COLO829 (cell line): ENCODE measurements at regions not wholly inside any gene's neighbourhood (a gene's known extent, or its start where the extent isn't known, plus 50 kb on each side); places are given as distances from the start of the nearest gene placed in this dataset.
"Not testable (repeated sequence)": the region's sequence is repeated elsewhere in the genome, so short reads cannot be mapped to it uniquely, and the experiment has no call there.

Experiments
- DNase-seq: peaks from one replicate; pipeline ENCODE4 v3.0.0; 2012; ENCODE audit warnings: low spot score

DNA sequence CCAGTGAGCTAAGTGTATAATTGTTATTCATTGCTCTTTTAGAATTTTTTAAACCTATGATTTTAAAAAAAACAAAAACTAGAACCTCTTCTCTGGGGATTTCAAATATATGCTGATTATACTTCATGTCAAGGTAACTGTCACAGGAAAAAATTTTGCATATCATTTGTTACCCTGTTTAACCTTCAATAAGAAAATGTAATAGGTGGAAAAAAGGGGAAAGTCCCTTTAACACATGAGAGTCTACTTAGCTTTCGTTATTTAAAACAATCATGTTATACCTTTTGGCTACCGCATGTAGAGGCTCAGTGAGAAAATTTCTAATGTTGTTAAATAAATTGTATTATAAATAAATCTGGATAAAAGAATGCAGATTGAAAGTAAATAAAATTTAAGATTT is 190.1 kb upstream of the AKR1E2 start:
- DNase-seq = no peak

DNA sequence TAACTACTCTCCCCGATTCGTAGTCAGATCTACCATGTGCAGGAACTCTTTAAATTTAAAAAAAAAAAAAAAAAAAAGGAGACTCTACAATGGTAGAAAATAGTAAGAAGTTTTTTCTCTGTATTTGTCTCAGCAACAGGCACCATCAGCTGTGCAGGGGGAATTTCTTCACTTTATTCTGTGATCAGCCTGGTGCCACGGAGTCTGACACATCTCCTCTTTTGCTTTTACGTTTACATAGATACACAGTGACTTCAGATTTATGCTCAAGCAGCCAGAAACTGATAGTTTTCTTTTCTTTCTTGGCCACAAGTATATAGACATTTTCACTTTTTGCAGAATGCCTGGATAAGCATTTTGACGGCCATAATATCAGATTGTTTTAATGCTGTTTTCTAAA is 190.6 kb upstream of the AKR1E2 start:
- DNase-seq = no peak

DNA sequence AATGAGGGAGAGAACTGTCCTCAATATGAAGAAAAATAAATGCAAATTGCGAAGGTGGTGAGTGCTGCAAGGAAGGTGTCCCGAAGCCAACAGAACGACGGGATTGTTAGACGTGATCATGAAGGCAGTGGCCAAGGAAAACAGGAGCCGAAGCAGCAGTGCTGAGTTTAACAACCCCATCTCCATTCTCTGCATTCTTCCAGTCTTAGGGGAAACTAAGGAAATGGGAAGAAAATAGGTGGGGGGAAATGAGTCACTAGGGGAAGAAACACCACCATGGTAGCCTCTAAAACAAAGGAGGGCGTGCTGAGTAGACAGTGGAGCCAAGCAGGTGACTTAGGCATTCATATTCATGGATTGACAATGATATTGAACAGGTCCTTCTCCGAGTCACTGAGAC is 192.2 kb upstream of the AKR1E2 start:
- DNase-seq = no peak

DNA sequence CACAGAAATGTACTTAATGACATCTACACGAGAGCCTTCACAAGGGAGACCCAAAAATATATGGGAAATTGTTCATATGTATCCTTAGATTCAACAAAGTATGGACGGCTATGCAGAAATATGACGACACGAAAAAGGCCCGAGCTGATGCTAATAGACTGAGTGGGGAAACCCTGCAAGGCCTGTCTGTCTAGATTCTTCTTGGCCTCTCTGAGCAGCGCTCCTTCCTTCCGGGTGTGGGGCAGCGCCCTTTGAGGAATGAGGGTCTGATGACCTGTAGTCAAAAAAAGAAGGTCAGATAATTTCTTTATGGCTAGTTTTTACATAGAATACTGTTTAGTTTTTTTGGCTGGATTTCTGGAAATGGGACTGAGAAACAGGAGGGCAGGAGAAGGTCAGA is 192.8 kb upstream of the AKR1E2 start:
- no peak for DNase-seq

DNA sequence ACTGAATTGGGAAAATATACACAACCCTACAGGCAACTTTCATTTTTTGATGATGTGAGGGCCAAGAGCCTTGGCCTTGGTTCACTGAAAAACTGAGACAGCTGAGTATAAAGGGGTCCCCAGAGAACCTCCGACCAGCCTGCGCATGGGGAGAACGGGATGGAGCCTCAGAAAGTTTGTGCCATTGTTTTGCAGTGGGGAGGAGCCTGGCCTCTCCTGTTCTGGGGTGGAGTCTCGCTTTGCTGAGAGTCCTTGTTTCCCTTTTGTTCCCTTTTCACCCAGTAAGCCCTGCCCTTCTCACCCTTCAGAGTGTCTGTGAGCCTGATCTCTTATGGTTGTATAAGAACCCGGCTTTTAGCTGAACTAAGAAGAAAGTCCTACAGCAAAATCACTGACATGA is 193.2 kb upstream of the AKR1E2 start:
- DNase-seq = no peak

DNA sequence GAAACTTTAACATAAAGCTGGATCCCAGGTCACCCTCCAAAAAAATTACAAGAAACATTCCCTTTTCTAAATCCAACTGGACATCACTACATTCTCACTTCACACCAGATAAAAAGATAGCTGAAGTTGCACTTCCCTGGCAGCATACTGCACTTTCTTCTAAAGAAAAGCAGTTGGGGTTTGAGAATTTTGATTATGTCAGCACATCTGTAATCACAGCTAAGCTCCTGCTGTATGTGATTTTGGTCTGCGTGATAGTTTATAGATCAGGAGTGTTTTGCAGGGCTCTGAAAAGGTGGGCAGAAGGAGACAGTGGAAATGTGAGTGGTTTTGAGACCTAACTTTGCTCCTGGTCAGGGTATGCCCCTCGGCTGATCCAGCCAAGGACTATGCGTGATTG is 199.1 kb upstream of the AKR1E2 start:
- DNase-seq = no peak

DNA sequence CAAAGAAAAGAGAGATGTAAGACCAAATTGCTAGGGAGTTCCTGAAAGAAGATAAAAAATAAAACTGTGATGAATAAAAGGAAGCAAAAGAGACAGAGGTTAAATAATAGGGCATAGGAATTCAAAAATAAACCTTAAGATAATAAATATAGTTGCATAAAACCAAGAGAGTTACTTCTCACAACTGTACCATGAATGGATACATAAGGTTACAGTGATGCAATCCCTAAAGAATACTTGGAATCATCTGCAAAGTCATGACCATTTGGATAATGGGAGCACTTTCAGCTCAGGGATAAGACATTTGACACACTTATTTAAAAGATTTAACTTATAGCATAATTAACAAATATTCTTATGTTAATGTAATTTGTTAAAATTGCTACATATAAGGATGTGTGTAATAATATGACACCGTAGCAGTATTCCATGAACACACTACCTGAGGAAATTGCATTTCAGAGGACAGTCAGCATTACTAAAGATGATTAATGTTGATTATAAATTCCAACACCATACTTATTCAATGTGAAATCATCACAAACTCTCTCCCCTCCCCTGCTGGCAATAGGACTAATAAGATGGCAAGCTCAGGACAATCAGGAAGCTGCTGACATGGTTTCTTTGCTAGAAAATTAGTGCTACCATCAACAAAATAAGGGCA is 202.1 kb upstream of the AKR1E2 start:
- no peak for DNase-seq

DNA sequence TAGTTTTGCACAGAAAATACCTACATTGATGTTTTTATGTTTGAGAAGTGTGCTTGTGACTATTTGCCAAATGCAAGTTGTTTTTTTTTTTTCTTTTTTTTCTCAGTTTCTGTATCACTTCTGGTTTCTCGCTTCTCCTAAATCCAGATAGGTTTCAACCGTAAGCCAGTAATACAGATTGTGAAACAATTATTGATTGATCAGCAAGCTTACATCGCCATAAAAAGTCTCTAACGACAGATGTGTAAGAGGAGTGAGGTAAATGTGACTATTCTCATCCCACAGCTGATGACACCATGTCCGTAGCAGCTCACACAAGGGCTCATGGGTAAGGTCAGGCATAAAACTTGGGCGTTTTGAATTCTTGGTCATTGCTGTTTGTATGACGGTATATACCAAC is 202.8 kb upstream of the AKR1E2 start:
- DNase-seq = no peak

DNA sequence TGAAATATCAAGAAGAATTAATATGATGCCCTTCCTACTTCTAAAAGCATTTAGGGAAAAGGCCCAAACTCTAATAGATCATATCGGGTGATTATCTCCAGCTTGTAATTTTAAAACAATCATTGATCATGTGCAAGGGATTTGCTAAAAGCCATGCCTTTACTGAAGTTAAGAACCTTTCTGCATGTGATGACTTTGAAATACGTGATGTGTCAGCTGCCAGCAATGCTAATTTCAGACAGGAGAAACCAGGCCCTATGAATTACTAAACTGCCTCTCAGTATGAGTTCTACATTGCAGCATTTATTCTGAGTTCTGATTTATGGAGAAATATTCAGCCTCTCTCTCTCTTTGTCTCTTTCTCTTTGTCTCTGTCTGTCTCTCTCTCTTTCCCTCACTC is 203.6 kb upstream of the AKR1E2 start:
- DNase-seq = no peak

DNA sequence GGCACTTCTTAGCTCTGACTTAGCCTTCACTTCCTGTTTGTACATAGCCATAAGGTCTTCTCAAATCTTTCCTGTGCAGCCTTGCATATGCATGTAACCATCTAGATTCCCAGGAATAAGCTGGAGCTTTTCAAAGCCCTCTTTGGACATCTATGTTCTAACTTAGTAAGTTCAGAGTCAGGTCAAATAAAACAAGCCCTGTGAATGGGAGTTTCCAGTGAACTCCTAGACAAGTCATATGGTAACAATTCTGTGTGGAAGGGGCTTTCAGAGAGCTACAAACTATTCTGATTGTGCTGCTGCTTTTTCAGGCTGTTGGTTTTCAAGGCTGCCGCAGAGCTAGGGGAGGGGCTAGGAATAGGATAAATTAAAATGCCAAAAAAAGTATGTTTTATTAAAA is 208.4 kb upstream of the AKR1E2 start:
- no peak for DNase-seq

DNA sequence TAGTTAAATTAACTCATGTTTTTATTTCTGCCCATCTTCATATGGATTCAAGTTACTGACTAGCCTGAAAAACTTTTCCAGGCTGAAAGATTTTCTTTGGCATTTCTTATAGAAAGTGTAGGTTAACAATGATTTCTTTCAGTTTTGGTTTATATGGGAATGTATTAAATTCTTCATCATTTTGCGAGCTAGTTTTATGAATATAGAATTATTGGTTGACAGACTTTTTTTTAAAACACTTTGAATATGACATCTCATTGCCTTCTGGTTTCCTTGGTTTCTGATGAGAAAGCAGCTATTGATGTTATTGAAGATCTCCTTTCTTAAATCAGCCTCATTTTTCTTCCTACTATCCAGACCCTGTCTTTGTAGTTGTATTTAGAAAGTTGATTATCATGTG is 211.0 kb upstream of the AKR1E2 start:
- no peak for DNase-seq

DNA sequence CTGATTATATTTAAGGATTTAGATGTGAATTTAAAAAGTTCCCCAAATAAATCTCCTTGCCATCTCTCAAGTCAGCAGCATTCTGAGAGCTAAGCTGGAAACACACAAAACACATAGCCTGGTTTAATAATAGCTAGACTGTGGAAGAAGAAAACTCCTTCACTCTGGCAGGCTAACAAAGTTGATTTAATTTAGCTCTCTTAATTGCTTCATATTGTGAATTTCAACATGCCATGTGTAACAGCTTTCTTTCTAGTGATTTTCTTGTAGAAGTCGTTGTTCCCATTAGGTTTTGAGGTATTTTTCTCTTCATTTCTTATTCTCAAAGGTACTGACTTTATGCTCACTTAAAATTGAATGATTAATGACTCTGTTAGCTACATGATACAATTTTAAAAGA is 216.8 kb upstream of the AKR1E2 start:
- no peak for DNase-seq

DNA sequence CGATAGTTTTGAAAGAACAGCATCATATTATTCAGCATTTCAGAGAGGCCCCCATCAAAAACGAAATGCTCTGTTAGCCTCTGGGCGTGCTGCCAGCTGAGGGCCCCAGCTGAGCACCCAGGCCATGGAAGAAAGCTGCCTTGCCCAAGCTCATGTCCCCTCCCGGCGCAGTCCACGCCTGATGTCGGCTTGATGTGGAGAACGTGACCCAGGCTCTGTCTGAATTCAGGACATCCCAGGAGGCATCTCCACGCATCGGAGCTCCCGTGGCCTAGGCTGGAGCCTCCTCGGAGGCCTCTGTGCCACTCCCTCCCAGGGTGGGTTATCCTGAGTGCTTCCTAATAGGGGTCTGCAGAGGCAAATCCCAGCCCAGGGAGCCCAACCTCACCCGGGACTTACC is 218.3 kb upstream of the AKR1E2 start:
- no peak for DNase-seq

DNA sequence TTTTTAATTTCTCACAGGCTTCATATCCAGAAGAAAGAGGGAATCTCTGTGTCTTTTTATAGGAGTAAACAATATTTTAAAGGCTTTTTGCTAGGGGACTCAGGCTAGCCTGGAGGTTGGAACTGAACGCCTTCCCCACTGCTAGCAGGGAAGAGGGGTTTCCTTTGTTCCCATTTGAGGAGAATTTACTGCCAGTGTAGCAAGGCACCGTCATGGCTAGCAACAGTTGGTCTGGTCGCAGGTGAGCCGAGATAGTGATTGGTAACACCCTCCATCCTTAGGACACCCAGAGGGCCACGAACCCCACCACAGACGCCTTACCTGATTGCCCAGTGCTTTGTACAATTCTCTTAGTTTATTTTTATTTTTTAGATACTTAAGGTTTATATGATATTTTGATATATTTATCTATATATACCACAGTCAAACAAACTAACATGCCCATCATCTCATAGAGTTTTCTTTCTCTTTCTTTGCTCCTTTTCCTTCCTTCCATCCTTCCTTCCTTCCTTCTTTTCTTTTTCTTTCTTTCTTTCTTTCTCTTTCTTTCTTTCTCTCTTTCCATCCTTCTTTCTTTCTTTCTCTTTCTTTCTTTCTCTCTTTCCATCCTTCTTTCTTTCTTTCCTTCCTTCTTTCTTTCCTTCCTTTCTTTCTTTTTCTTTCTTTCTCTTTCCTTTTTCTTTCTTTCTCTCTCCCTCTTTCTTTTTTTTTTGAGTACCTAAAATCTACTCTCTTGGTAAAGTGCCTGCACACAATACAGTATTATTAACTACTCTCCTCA is 219.0 kb upstream of the AKR1E2 start:
- no peak for DNase-seq

DNA sequence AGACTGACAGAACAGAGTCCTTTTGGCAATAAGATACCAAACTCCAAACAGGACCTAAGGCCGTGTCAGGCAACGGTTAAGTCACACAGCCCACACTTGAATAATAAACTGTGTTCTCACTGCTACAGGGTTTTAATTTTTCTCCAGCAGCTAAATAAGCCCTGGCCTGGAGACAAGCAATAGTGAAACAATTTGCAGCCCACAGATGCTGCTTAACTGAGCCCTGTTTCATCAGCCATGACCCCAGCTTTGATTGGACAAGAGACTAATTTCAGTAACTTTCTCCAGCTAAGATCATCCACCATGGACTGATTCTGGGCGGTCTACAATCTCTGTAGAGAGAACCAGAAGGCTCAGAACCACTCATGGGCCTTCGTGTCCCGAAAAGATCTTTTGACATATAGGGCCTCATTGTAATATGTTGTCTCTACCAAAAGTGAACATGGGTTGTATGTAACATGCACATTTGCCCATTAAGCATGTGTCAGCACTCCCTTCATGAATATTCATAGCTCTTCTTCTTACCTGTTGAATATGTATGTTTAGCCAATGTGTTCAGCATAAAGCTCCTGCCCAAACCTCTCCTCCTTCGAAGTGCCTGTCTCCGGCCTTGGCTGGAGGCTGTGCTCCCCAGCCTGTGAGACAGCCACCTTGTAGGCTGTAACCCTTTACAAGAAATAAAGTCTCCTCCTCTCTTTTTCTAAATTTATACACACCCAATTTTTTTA is 223.1 kb upstream of the AKR1E2 start:
- DNase-seq = no peak

DNA sequence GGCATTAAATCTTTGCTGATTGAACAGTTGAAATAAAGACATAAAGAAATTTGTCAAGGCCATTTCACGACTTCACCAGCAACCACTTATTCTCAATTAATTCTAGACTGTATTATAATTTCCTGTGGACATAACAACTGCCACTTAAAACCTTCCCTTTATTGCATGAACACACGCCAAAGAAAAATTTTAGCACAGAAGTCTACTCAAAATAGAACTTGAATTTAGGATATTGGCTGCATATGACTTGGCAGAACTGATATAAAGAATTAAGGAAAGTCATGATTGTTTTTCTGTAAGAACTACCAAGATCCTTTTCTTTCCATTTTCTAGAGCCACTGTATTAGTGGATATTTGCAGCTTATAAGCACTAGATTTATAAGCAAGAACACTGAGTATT is 226.5 kb upstream of the AKR1E2 start:
- no peak for DNase-seq

DNA sequence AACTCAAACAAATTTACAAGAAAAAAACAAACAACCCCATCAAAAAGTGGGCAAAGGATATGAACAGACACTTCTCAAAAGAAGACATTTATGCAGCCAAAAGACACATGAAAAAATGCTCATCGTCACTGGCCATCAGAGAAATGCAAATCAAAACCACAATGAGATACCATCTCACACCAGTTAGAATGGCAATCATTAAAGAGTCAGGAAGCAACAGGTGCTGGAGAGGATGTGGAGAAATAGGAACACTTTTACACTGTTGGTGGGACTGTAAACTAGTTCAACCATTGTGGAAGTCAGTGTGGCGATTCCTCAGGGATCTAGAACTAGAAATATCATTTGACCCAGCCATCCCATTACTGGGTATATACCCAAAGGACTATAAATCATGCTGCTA is 228.1 kb upstream of the AKR1E2 start:
- DNase-seq = not testable (repeated sequence)

DNA sequence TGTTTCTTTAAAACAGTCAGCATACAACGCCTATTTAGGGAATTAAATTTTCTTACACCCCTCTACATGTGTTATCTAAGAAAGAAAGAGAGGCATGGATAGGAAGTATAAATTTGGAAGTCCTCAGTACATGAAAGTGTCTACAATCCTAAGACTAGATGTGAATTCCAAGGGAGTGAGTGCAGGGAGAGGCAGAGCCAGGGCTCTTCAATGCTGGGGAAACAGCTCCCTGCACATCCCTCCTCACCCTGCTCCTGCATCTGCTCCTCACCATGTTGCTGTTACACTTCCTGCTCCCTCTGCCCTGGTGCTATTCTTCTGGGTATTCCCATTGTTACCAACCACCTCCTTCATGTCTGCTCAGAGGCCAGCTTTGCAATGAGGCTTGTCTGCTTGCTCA is 229.1 kb upstream of the AKR1E2 start:
- DNase-seq = no peak

DNA sequence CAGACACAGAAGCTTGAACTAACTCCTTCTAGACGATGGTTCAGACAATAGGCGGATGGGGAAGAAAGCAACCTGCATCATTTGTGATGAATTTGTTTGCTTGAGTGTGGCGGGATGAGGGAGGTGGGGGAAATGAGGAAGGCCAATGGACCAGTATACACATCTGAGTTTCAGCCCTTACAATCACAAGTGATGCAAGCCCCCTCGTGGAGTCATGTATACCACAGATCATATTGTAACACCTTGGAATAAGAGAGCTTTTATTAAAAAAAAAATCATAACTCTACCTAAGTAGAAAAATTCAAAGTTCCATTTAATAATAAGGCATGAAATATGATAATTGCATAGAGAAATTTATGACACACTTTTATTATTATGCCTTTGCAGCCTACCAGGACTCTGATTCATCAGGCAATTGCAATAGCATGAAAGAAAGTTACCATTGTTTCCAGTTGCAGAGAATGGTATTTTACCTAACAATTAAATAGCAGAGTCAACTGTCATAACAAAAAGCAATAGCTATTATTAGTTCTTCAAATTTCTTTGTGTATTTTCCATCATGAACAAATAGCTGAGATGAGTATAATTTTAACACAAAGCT is 230.2 kb upstream of the AKR1E2 start:
- no peak for DNase-seq

DNA sequence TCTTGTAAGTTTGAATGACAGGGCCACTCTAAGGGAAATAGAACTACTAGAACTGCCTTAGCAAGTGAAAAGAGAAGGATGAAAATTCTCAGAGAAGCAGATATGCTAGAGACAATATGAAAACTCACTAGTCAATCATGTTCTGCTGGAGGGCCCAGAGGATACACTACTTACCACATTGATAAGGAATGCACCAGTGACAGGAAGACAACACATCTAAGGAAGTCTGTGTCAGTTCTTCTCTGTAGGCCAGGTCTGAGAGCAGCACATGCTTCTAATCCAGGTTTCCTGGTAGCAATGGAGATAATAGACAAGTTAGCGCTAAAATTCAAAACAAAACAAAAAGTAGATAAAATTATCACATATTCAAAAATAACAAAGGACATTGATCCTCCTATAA is 235.2 kb upstream of the AKR1E2 start:
- no peak for DNase-seq

DNA sequence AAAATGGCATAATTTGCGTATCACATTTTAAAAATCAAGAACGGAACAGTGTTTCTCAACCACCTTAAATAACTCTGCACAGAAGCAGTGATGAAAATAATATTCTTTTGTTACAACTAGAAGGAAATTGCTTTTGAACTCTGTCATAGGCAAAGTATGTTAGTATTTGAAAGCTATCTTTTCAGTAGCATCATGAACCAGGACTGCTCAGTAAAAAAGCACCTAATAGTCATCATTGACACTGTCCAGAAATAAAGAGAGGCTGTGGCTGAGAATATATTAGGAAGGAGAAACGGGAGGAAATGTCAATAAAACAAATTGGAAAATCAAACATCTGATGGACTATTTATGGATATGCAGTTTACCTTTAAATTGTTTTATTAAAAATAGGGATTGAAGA is 237.2 kb upstream of the AKR1E2 start:
- DNase-seq = no peak

DNA sequence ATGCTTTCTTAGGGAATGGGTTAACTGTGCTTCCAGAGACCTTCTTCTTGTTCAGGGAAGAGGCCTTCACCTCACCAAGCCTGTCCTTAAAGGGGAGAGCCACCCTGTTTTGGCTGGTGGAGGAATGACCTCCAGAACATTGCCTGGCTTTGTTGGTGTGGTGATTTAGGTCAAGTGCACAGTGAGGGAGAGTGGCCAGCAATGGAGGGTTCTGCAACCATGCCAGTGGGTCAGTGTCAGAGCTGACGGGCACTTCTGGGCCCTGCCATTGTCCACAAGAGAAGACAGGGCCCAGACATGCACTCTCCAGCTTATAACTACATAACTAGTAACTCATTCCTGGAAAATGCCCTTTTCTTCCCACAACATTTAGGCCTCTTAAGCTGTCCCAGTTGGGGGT is 238.5 kb upstream of the AKR1E2 start:
- no peak for DNase-seq

DNA sequence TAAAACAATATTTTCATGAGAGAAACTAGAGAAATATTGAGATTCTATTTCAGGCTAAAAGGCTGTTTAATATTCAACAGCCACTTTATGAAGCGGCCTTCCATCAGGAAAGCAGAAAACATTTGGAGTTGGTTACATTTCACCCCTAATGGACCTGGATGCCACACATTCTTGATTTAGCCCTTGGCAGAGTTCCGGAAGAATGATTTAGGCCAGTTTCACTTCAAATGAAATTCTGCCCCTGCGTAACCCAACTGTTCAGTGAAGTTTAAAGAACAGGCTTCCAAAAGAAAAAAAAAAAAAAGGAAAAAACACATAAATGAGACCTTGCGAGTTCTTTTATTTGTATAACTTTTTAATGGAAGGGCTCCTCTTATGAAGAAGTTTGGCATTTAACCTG is 239.2 kb upstream of the AKR1E2 start:
- DNase-seq = no peak
